GM21423 (cell line): ENCODE measurements at regions not wholly inside any gene's neighbourhood (a gene's known extent, or its start where the extent isn't known, plus 50 kb on each side); places are given as distances from the start of the nearest gene placed in this dataset.

ENCODE experiments used
- ATAC-seq: cut with Tn5 transposase; IDR thresholded peaks from one replicate; pipeline ENCODE4 v1.9.1; 2021; ENCODE audit warnings: mild to moderate bottlenecking, moderate library complexity; ENCODE audit not compliant: unreplicated experiment

DNA sequence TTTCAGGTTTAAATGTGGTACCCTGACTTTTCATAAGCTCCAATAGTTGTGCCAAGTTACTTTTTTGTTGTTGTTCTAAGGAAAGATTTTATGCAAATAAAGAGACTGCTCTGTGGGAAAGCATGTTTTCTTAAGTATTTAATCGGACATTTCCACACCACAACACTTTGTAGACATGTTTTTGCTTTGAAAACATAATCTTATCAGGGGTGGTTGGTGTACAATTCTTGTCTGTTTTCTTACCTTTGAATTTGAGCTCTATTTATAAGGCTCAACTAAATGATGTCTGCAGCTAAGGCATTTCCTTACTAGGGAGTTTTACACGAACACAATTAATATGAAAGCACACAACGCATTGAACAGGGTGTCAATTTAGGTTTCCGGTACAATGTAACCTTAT, 81.5 kb upstream of the CDIN1 start:
- ATAC-seq: no peak

DNA sequence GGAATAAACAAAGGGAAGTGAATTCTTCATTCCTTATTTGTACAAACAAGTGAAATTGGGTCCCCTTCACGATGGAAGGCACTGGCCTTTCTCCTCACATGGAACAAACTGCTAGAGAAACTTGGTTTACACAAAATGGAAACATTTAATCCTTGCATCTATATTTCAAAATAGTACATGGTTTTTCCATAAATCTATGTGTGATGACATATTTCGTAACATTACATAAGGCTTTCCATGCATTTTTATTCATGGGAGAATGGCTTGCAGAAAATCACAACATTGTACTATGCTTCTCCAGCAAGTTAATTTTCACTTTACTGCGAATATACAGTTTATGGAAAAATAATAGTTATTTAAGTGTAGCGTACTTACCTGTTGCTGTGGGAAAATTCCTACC, 81.0 kb upstream of the CDIN1 start:
- ATAC-seq: no peak

DNA sequence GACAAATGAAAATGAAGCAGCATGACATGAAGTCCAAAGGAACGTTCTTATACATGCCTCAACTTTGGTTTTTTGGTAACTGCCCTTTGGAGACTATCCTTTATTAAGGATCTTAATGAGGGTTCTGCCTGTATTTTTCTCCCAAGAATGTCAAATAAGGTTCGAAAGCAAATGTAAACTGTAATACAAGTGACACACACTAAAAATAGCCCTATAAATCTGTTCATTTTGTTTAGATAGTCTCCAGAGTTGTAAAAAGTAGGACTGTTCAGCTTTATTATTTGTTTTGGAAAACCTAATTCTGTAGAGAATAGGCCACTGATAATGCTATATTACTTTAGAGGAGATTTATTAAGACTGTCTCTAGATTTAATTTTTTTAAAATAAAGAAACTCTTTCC, 80.5 kb upstream of the CDIN1 start:
- ATAC-seq: no peak

DNA sequence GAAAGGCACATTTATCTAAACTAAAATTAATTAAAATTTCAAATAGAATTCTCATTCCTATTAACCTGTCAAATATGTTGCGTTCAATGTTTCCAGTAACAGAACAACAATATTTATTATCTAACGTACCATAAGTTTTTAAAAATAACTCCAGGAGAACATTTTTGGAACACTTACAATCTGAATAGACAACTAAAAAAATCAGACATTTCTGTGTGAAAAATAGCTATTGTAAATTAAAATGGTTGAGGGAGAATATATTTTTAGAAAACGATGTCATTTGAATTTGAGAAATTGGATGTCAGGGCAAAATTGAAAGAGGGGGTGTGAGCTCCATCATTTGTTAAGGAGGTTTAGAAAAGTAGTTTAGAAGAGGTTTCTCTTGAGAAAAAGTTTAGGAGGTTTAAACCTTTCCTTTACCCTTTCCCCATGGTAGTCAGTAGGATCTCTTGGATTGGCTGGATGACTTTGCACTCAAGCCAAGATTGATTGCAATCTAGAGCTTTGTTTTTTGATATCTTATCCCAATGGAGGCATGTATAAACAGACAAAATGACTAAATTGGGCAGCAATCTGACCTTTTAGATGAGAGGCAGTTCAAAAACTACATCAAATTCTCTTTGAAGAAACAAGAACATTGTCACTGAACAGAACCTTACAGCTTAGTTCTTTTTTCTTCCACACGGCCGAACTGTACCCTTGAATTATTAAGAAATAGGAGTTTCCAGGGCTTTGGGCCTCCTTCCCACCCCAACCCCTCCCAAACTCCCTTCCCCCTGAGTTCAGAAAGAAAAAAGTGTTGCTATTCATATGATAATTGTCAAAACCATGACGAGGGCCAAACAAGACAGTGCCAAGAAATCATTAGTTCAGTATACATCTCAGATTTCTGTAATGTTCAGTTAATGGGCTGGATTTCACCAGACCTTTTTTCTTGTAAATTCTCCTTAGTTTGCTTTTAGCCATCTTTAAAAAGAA, 79.7 kb upstream of the CDIN1 start:
- no peak for ATAC-seq

DNA sequence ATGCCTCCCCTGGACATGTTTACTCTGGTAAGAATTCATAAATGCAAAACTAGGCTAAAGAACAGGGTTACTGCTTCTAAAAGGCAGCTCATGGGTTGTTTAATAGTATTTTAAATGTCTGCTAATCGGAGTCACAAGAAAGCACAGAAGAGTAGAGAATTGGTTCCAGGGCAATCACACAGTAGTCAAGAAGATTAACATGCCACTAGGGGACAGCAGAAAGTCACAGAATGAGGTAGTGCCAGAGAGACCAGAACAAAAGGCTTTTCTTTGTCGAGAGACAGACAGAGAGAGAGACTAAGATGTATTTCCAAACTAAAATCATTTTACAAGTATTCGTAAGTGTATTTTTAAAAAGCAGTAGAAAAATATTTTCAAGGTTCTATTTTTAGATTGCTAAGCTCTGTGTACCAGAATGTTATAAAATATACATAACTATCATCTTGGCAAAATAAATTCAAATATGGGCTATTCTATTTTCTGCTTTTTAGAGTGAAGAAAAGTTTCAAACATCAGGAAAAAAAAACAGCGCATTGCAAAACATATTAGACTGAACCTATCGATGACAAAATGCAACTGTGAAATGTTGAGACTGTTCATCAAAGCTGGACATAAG, 78.3 kb upstream of the CDIN1 start:
- peak; percentile 74 for ATAC-seq

DNA sequence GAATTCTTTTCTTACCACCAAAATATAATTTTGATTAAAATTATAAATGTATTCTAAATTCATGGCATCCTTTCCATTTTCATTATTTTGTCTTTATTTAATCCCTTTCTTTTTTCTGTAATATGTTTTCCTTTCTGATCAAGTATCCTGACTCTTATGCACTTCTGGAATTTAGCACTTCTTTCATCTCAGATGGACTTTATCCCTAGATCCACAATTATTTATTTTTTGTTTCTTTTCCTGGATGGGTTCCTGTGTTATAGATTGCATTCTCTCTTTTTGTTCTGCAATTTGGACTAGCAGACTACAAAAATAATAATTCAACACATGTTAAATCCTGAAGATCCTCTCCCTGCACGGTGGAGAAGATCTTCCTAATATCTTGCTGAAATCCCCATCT, 76.9 kb upstream of the CDIN1 start:
- ATAC-seq: no peak

DNA sequence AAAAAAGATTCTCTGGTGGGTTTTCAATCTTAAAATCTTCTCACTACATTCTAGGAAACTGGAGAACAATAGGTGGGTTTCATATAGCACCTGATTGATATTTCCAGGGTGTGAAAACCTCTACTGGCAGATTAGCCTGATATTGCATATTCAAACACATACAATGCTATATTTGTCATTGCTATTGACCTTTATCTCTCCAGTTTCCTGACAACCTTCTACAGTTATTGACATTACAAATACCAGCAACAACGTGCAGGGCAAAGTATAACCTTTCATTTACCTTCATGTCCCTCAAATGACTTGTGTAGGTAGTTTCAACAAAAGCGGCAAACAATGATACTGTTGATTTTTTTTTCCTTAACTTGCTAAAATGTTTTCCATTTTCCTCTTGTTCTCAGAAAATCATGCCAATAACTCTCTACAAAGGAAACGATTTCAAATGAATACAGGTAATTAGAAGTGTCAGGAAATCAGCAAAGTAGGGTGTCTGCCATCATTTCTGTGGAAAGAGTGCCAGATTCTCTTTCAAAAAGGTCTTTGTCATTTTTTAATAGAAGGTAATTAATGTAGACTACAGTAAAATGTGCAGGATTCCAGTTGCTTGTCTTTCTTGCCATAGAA, 72.6 kb upstream of the CDIN1 start:
- ATAC-seq: no peak

DNA sequence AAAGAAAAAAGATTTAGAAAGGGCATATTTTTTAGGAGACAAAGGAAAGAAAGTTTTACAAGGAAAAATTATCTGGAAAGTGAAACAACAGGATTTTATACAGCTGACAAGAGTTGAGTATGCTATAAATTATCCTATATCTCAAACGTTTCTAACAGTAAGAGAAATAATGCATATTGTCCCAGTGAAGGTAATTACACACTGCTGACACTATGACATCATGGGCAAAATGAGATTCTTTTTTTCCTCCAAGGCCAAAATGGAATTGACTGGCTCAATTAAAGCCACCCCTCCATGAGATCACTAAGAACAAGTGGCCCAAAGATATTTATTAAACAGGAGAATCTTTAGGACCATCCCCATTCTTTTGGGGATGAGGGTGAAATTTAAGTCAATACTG, 72.0 kb upstream of the CDIN1 start:
- no peak for ATAC-seq

DNA sequence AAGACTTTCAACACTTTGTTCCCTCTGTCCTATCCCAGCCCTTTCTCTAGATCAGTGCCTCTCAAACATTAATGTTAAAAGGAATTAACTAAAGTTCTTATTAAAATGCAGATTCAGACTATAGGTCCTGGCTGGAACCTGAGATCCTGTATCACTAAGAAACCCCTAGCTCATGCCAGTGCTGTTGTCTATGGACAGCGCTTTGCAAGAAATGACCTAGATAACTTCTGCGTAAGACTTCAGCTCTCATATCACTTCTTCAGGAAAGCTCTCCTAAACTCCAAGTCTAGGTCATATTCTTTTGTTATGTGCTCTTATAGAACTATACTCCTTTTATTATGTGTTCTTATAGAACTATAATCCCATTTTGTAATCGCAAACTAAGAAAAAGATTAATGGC, 67.8 kb upstream of the CDIN1 start:
- ATAC-seq: no peak

DNA sequence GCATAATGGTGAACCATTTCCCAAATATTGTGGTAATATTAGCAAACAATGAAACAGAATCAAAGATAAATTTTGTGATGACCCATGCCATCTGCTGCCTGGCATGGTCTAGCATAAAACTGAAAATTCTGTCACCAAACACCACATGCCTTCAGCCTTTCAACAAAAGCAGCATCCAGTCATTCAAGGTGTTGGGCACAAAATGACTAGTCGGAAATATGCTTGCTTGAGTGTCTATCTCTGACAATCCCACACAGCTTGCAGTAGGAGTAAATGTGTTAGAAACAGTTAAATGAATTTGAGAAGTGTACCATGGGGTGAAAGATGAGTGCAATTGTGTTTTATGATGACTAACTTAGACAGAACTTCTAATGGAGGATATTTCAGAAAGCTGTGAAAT, 61.7 kb upstream of the CDIN1 start:
- no peak for ATAC-seq

DNA sequence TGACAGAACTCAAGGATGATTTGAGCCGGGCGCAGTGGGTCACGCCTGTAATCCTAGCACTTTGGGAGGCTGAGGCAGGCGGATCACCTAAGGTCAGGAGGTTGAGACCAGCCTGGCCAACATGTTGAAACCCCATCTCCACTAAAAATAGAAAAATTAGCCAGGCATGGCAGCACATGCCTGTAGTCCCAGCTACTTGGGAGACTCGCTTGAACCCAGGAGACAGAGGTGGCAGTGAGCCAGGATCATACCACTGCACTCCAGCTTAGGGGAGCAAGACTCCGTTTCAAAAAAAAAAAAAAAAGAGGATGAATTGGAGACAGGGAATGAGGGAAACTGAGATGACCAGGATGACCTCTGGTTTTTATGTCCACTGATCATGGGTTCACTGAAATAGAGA, 60.4 kb upstream of the CDIN1 start:
- no peak for ATAC-seq

DNA sequence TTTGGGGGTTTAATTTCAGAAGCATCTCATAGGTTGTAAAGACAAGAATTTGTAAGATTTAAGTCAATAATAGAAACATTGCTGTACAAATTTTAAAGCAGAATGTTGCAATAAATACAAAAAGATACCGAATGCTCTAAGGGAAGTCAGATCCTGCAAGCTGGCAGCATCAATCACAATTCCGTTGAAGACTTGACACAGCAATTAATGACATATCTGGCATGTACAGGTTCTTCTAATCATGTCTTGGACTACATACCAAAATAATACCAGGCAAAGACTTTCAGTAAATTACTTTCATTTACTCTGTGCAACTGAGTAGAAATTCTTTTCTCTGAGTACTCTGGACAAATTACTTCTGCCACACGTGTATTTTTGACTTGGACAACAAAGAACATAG, 54.0 kb upstream of the CDIN1 start:
- ATAC-seq: no peak

DNA sequence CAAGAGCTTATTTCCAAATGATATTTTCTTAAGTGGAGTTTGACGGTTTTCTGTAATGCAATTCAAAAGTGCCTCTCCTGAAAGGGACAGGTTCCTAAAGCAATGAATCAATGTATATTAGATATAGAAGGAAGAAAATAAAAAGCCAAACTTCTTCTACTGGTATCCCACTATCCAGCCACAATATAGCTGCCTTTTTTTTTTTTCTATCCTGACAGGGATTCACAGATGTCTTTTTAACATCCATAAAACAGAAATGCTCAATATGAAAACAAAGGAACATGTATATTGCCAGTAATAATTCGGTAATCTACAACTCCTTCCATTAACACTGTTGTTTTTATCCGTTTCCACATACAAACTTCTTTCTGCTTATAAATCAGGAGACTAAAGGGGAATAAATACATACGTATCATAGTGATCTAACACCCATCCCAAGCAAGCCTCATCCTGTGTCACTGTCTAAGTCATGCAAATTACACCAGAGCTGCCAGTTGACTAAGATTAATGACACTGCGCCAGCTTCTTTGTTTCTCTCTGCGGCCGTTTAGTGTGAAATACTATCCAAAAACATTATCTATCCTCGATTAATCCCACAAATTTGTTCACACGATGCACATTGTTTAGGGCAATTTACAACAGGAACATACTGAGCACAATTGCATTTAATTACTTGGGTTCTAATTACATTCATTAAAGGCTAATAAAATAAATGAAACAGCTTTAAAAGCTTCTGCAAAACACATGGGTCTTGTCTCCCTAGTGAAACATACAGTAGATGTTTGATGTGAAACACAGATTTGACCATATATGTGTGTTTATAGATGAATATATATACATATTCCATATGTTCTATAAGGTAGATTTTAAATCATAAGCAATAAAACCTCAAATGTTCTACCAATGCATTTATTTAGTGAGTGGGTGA, 51.9 kb upstream of the CDIN1 start:
- ATAC-seq: no peak

DNA sequence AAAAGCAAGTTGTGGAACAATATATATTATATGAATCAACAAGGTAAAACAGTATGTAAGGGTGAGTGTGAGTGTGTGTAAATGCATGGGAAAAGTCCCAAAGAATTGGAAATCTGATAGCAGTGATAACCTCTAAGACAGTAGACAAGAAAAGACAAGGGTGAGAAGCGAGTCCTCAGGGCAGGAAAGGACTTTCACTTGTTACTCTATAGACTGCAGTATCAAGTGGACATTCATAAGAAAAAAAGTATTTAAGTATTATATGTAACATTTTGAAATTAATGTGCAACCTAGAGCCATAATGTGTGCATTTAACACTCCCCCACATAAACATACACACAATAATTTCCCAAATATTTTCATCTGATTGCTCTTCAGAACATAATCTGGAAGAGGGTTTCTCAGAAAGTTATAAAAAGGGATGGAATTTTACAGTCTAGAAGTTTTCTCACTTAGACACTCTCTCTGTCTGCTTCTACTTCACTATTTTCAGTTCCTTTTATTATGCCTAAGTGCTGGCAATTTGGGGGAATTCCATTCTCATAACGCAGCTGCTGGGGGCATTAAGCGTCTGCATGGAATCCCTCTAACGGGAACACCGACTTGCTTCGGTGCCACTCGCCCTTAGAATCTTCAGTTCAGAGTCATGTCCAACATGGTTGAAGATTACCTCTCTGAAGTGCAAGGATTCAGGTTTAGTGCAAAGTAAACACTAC, 50.0 kb upstream of the CDIN1 start:
- peak; percentile 60 for ATAC-seq
